HG03460 (cell line): ENCODE measurements at regions not wholly inside any gene's neighbourhood (a gene's known extent, or its start where the extent isn't known, plus 50 kb on each side); places are given as distances from the start of the nearest gene placed in this dataset.
"Not testable (repeated sequence)": the region's sequence is repeated elsewhere in the genome, so short reads cannot be mapped to it uniquely, and the experiment has no call there.

ENCODE experiments used
- ATAC-seq: cut with Tn5 transposase; IDR thresholded peaks from one replicate; pipeline ENCODE4 v1.9.1; 2021; ENCODE audit not compliant: unreplicated experiment

DNA sequence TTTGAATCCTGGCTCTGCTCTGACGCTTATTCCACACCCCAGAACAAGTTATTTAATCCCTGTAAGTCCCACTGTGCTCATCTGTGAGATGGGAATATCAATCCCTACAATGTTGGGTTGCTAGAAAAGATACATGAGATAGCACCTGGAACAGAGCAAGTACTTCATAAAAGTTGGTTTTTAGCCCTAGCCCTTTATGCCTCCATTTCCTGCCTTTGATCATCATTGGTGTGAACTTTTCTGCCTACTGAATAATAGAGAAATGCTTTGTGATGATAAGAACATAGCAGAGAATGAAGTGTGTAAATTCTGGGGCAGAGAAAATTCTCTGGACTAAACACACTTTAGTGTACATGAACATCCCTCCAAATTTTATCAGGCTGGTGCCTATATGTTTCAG, 90.3 kb upstream of the RANBP6 start:
- no peak for ATAC-seq

- ATAC-seq = not testable (repeated sequence)
Observed at GRCh38 chr9:6104406-6104805, 89.0 kb upstream of the RANBP6 start.

DNA sequence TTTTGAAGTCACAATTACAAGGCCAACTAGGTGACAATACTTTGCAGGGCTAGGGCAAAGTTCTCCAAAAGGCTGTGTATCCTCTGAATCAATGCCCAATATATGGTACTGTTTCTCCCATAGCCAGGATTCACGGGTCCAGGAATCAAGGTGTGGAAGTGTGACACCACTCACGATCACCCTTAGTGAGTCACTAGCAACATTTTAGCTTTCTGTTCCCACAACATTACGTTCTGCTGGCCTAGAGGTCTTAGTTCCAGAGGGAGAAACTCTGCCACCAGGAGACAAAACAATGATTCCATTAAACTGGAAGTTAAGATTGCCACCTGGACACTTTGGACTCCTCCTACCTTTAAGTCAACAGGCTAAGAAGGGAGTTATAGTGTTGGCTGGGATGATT, 88.5 kb upstream of the RANBP6 start:
- ATAC-seq = not testable (repeated sequence)

DNA sequence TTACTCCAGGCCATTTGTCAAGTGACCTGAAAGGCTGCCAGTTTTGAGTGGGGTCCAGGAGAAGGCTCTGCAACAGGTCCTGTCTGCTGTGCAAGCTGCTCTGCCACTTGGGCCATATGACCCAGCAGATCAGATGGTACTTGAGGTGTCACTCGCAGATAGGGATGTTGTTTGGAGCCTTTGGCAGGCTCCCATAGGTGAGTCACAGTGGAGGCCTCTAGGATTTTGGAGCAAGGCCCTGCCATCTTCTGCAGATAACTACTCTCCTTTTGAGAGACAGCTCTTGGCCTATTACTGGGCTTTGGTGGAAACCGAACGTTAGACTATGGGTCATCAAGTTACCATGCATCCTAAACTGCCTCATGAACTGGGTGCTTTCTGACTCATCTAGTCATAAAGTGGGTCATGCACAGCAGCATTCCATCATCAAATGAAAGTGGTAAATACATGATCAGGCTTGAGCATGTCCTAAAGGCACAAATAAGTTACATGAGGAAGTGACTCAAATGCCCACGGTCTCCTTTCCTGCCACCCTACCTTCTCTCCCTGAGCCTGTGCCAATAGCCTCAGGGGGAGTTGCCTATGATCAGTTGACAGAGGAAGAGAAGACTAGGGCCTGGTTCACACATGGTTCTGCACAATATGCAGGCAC, 87.0 kb upstream of the RANBP6 start:
- not testable (repeated sequence) for ATAC-seq

- ATAC-seq = not testable (repeated sequence)
Observed at GRCh38 chr9:6101725-6102124, 86.3 kb upstream of the RANBP6 start.

GRCh38 chr9:6099346-6099745, 83.9 kb upstream of the RANBP6 start:
- not testable (repeated sequence) for ATAC-seq

DNA sequence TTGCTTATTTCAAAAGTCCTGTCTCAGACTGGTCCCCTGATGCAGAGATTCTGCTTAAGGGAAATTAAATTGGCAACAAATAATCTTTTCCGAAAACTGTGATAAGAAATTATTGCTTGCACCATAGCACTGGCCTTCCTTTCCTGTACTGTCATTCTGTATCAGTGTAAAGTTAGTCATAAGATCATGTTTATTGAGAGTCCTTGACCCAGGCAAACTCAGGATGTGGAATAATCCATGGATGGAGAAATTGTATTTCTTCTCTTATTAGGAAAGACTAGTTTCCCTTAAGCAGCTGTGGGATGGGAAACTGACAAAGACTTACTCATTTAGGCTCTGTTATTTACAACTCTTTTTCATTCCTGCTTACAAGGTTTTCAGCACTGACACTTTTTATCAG, 83.0 kb upstream of the RANBP6 start:
- ATAC-seq = no peak

DNA sequence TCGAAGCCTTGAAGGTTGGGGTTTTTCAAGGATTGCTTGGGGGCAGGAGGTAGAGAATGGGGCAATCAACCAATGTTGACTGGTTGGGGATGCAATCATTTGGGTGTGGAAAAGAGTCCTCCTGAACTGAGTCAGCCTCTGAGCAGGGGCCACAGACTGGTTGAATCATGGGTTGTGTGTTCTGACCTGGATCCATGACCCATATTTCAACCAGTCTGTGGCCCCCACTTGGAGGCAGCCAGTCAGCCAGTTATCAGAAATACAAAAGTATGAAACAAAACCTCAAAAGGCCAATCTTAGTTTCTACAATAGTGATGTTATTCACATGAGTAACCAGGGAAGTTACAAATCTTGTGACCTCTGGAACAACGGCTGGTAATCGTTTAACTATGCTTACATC, 81.4 kb upstream of the RANBP6 start:
- no peak for ATAC-seq

- ATAC-seq = no peak
Observed at GRCh38 chr9:6090277-6091210, 75.1 kb upstream of the RANBP6 start.

DNA sequence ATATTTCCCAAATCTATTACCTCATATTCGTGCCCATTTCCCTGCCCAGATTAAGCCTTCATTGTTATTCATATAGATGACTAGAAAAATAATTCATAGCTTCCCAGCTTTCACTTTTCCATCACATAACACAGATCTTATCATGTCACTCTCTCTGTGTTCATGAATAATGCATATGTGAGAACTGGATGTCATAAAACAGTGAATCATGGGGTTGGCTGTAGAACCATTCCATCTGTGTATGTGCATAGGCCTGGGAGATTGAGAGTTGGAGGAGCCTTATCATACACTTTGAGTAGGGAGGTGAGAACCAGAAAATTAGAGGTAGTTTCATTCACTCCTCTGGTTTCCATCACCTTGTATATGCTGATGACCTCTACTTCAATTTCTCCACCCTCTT, 73.9 kb upstream of the RANBP6 start:
- ATAC-seq = no peak

- no peak for ATAC-seq
Observed at GRCh38 chr9:6086006-6086655, 70.7 kb upstream of the RANBP6 start.

GRCh38 chr9:6080154-6080716, 64.8 kb upstream of the RANBP6 start:
- ATAC-seq = peak; percentile 84

GRCh38 chr9:6079386-6079785, 64.0 kb upstream of the RANBP6 start:
- ATAC-seq = no peak

- no peak for ATAC-seq
Observed at GRCh38 chr9:6078382-6079105, 63.1 kb upstream of the RANBP6 start.

DNA sequence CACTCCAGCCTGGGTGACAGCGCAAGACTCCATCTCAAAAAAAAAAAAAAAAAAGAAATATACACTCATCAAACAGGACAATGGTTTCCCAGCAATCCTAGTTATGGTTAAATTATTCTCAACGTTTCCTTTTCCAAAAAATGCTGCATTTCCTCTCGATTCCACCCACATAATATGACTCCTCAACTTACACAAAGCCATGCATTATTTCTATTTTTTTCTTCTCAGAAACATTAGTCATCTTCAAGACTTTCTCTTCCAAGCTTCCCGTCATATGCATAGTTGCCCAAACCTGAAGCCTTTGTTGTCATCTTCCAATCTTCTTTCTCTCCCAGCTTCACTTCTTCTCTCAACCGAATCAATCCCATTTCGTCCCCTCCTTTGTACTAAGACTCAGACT, 61.4 kb upstream of the RANBP6 start:
- no peak for ATAC-seq

GRCh38 chr9:6073731-6074130, 58.3 kb upstream of the RANBP6 start:
- no peak for ATAC-seq

DNA sequence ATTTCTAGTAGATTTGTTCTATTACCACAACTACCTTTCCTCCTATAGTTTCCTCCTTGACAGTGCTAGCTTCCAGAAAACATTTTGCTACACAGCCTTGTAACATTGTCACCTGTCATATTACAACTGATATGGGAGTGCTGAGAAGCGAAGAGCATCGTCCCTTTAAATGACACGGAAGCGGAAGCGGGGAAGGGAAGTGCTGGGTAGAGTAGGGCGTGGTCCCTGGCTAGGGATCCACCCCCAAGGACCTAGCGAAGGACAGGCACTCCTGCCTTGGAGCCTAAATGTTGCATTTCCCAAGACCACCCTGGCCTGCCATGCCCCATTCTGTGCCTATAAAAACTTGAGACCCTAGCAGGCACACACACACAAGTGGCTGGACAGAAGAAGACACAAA, 57.4 kb upstream of the RANBP6 start:
- ATAC-seq = no peak

DNA sequence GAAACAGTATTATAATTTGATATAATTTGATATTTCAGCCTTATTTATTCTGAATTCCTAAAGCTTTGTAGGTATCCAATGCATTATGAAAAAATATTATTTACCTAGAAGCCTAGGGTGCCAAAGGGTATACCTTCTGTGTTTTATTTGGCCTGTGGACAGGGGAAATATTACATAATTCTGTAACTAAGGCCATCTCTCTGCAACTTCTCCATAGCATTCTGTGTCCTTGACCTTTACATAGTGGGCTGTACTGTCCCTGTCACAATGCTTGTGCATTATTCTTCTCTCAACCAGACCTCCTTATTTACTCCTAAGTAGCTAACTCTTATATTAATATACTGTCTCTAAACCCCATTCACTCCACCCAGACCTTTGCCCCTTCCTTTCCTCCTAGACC, 57.0 kb upstream of the RANBP6 start:
- ATAC-seq = no peak

DNA sequence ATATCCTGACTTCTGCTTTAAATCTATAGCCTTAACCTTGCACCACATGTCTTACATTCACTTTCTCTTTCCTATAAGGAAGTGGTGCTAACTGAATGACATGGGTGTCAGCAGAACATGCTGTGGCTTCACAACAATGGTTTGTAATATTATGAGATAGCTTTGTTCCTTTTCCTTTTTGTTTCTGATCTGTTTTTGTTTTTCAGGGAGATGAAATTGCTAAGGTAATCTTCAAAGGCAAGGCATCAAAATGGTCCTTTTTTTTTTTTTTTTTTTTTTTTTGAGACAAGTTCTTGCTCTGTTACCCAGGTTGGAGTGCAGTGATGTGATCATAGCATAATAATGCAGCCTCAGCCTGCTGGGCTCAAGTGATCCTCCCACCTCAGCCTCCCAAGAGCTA, 53.6 kb upstream of the RANBP6 start:
- ATAC-seq = peak; percentile 98

DNA sequence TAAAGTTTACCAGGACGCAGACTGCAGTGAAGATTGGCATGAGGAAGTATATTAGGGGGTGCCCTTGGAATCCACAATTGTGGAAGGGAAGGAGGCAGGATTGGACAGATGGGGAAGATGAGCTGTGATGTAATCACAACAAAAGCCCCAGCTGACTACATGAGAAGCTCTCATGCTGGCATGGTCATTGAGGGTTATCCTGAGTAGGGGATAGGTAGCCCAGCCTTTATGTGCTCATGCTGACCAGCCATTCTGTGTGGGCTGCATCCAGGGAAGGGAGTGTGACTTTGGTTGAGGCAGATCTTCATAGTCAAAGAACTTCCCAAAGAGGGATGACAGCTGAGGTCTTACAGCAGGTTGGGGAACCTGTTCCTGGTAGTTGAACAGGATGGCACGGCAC, 52.0 kb upstream of the RANBP6 start:
- ATAC-seq = no peak
